Right forelimb (tissue), 1 donor: ENCODE measurements at regions not wholly inside any gene's neighbourhood (a gene's known extent, or its start where the extent isn't known, plus 50 kb on each side); places are given as distances from the start of the nearest gene placed in this dataset.
A peak's percentile ranks its signal among the peaks of the same experiment; 100 is the strongest.

Experiments
- DNase-seq: peaks from one replicate; pipeline ENCODE4 v3.0.0-alpha.2; 2018

DNA sequence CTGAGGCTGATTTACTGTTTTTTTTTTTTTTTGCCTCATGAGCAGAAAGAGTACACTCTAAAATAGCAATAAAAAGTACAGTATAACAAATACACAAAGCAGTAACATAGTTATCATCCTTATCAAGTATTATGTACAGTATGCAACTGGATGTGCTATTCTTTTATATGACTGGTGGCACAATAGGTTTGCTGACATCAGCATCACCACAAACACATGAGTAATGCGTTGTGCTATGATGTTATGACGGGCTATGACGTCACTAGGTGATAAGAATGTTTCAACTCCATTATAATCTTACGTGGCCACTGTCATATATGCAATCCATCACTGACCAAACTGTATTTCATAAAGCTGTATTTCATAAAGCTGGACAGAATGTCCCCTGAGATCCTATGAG lies 189.2 kb upstream of the GLI3 start:
- DNase-seq = no peak

GRCh38 chr7:42414941-42415505 lies 178.0 kb upstream of the GLI3 start:
- DNase-seq = no peak

GRCh38 chr7:42414028-42414427 lies 177.0 kb upstream of the GLI3 start:
- DNase-seq = no peak

- DNase-seq = no peak
Observed at GRCh38 chr7:42409296-42409695, 172.3 kb upstream of the GLI3 start.

DNA sequence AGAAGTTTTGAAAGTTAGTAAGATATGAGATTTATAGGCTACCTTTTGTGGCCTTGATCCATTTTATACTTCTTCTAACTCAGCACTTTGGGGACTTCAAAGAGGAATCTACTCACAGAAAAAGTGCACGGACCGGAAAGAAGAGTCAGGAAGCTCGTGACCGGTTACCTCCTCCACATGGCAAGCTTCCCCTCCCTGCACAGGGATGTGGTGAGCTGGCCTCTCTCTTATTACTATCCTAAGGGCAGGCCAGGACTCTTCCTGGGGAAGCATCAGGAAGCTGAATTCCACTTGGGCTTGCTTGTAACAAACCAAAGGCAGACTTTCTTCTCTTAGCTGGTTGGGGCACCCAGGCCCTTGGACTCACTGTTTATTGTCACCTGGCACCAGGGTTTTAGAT lies 170.8 kb upstream of the GLI3 start:
- DNase-seq = no peak

- DNase-seq = no peak
Observed at GRCh38 chr7:42407021-42407710, 170.2 kb upstream of the GLI3 start.

DNA sequence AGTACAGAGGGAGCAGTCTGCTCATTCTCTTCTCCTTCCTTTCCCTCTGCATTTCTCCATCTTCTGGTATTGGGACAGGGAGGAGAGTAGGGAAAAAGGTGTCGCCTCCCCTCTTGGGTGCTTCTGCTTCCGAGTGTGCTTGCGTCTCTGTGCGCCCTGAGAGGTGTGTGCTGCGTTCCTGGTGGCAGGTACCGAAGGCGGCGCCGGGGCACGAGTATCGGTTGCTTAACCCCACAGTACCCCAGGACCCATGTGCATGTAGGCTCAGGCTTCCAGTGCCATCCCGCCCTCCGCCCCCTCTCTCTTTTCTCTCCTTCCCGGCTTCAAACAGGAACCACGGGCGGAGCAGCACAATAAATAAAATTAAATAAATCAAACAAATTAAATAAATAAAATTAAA lies 169.3 kb upstream of the GLI3 start:
- DNase-seq = no peak

- no peak for DNase-seq
Observed at GRCh38 chr7:42405782-42406181, 168.8 kb upstream of the GLI3 start.

- DNase-seq = no peak
Observed at GRCh38 chr7:42403831-42404230, 166.8 kb upstream of the GLI3 start.

- no peak for DNase-seq
Observed at GRCh38 chr7:42400961-42401360, 164.0 kb upstream of the GLI3 start.

DNA sequence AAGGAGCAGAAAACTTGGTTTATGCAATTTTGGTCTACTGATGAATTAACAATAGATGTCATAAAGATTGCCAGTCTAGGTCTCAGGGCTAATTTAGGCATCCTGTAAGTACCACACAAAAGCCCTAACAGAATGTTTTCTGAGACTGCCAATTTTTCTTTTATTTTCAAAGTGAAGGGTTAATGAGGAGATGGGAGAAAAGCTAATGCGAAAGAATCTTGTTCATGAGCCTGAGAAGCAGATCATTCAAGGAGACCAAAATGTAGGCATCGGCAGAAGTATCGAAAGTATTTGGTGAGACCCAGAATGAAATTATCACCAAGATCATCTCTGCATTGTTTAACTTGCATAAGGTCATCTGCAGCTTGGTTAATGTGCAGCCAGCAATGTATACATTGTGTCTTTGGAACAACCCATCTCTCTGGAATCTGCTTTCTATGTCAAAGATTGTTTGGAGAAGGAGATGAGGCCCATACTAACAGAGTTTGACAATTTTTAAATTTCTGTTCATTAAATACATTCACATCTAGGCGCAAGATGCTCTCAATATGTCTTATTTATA lies 163.3 kb upstream of the GLI3 start:
- DNase-seq = no peak

DNA sequence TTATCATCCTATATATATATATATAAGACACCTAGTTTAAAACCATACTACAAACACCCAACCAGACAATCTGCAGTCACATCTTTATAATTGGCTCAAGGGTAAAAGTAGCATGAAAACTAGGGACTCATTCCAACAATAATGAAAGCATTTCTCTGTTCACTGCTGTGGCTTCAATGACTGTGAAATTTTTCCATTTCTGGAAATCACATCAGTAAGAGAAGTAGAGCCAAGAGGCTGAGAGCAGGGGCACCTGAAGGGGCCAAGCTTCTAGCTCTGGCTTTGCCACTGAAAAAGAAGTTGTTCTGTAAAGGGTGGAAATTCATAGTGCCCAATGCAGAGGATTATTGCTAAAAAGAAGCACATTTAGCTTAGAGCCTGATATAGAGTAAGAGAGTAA lies 158.6 kb upstream of the GLI3 start:
- no peak for DNase-seq

DNA sequence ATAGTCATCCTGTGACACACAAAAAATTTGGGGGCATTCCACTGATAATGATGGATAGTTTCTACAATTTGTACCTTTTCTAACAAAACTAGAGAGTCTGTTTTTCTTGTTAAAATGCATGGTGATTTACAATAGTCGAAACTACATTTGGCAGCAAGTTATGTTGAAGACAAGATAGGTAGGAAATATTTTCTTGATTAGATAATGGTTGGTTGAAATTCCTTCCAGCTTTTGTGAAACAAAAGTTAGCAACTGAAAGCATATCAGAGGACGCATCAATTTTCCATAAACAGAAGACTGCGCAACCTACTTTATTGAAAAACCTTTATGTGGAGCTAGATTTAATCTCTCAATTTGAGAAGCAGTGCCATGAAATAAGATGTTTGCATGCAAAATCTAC lies 155.8 kb upstream of the GLI3 start:
- DNase-seq = no peak

- DNase-seq = no peak
Observed at GRCh38 chr7:42389697-42390096, 152.7 kb upstream of the GLI3 start.

GRCh38 chr7:42385912-42386311 lies 148.9 kb upstream of the GLI3 start:
- no peak for DNase-seq

DNA sequence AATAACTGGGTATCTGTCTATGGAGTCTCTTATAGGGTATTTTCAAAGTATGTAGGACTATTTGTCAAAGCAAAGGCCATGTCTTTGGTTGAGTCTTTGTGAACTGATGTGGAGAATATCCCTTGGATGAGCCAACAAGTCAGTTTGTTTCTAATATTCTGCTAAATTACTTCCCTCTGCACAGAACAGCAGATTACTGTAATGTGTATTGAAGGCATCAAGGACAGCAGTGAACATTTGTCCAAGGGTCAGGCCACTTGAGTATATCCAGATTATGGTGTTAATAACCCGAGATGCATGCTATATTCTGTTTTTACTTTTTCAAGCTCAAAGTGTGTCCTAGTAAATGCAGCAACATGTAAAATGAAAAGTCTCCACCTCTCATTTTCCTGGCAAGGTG lies 144.2 kb upstream of the GLI3 start:
- DNase-seq = no peak

GRCh38 chr7:42380401-42380800 lies 143.4 kb upstream of the GLI3 start:
- DNase-seq = no peak

DNA sequence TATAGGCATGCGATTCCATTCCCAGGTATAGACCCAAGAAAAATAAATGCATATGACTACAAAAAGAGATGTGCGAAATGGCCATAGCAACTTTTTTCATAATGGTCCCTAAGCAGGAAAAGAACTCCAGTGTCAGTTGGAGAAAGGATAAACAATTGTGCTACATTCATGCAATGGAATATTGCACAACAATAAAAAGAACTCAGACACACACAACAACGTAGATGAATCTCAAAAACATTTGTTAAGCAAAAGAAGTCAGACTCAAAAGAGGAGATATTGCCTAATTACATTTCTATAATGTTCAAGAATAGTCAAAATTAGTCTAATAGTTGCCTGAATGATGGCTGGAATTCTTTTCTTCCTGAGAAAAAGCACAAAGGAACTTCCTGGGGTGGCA lies 141.1 kb upstream of the GLI3 start:
- no peak for DNase-seq

GRCh38 chr7:42373285-42373684 lies 136.3 kb upstream of the GLI3 start:
- no peak for DNase-seq

GRCh38 chr7:42372479-42372878 lies 135.5 kb upstream of the GLI3 start:
- no peak for DNase-seq

GRCh38 chr7:42359946-42360345 lies 122.9 kb upstream of the GLI3 start:
- DNase-seq = no peak

GRCh38 chr7:42351316-42351935 lies 114.4 kb upstream of the GLI3 start:
- no peak for DNase-seq

DNA sequence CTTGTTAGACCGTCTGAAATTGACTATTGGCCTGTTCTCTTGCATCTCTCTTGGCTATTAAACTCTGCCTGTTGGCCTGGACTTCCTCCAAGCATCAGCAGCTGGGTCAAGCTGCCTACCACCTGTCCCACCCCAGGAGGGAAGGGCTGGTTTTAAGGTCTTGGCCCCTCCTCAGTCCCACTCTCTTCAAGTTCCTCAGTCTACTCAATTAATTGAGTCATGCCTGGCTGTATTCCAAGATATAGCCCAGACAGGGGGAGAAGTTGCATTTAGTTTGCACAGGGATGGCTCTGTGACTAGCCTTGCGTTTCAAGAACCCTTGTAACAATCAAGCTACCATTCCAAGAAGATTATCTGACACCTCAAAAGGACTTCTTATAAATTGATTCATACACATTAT lies 113.8 kb upstream of the GLI3 start:
- peak; percentile 77 for DNase-seq

GRCh38 chr7:42348631-42349030 lies 111.6 kb upstream of the GLI3 start:
- no peak for DNase-seq
